Neural progenitor cell (in vitro differentiated cells): ENCODE measurements at regions not wholly inside any gene's neighbourhood (a gene's known extent, or its start where the extent isn't known, plus 50 kb on each side); places are given as distances from the start of the nearest gene placed in this dataset.

Experiments
- EZH2 ChIP-seq: fragments of 200-600 bp; sonication (generic); IDR thresholded peaks from 2 replicates; pipeline ENCODE4 v1.6.1; 2017; ENCODE audit warnings: antibody characterized with exemption, mild to moderate bottlenecking, moderate library complexity
- TF ChIP-seq, protein P1 (sequence below): fragments of 200-600 bp; sonication (generic); IDR thresholded peaks from 2 replicates; pipeline ENCODE4 v1.5.1; 2017; ENCODE audit warnings: antibody characterized with exemption, mild to moderate bottlenecking

DNA sequence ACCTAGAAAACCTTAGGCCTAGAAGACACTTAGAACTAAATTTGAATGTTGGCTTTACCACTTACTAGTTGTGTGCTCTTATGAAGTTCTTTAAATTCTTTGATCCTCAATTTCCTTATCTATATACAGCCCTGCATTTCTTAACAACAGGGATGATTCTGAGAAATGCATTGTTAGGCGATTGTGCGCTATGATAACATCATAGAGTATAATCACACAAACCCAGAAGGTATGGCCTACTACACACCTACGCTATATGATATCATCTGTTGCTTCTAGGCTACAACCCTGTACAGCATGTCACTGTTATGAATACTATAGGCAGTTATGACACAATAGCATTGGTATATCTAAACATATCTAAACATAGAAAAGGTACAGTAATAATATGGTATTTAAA lies 137.4 kb downstream of the CHD1L start:
- TF ChIP-seq EZH2, result no peak
- TF ChIP-seq, protein P1, sequence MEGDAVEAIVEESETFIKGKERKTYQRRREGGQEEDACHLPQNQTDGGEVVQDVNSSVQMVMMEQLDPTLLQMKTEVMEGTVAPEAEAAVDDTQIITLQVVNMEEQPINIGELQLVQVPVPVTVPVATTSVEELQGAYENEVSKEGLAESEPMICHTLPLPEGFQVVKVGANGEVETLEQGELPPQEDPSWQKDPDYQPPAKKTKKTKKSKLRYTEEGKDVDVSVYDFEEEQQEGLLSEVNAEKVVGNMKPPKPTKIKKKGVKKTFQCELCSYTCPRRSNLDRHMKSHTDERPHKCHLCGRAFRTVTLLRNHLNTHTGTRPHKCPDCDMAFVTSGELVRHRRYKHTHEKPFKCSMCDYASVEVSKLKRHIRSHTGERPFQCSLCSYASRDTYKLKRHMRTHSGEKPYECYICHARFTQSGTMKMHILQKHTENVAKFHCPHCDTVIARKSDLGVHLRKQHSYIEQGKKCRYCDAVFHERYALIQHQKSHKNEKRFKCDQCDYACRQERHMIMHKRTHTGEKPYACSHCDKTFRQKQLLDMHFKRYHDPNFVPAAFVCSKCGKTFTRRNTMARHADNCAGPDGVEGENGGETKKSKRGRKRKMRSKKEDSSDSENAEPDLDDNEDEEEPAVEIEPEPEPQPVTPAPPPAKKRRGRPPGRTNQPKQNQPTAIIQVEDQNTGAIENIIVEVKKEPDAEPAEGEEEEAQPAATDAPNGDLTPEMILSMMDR, result no peak
